Stomach (tissue), 8 donors: ENCODE measurements at regions not wholly inside any gene's neighbourhood (a gene's known extent, or its start where the extent isn't known, plus 50 kb on each side); places are given as distances from the start of the nearest gene placed in this dataset.

Experiments
- DNase-seq, 2 donors: peaks; one replicate each; pipeline versions ENCODE4 v3.0.0 to v3.0.0-alpha.2; 2013 to 2019
- H3K27ac ChIP-seq, 5 donors: fragments of 200-600 bp in 4 of 5; sonication (generic) in 4 of 5; one replicate each; pipeline ENCODE4 v1.5.1; 2013 to 2019; ENCODE audit warnings: mild to moderate bottlenecking in 1 of 5, moderate library complexity in 1 of 5
- H3K27me3 ChIP-seq, 3 donors: fragments of 200-600 bp; sonication (generic); one replicate each; pipeline ENCODE4 v1.5.1; 2017 to 2019; ENCODE audit warnings: mixed run types in 1 of 3
- H3K36me3 ChIP-seq, 4 donors: fragments of 200-600 bp; sonication (generic); 1 replicate in 3 of 4; 2 replicates in 1 of 4; pipeline ENCODE4 v1.5.1; 2016 to 2019
- H3K4me1 ChIP-seq, 4 donors: fragments of 200-600 bp; sonication (generic); one replicate each; pipeline ENCODE4 v1.5.1; 2016 to 2019
- H3K4me3 ChIP-seq, 4 donors: fragments of 200-600 bp; sonication (generic) in 3 of 4; one replicate each; pipeline ENCODE4 v1.5.1; 2016 to 2019; ENCODE audit warnings: mild to moderate bottlenecking in 1 of 4
- H3K9me3 ChIP-seq, 4 donors: fragments of 200-600 bp; sonication (generic); one replicate each; pipeline ENCODE4 v1.5.1; 2016 to 2019
- EP300 ChIP-seq: sonication (generic); formaldehyde crosslinking; IDR thresholded peaks from one replicate; pipeline ENCODE4 v1.6.1; 2017; ENCODE audit warnings: antibody characterized with exemption
- POLR2A ChIP-seq, 4 donors: fragments of 450-650 bp; IDR thresholded peaks; one replicate each; pipeline ENCODE4 v1.6.1; 2016; ENCODE audit warnings: antibody characterized with exemption in 4 of 4, control low read depth in 2 of 4, mild to moderate bottlenecking in 1 of 4, moderate library complexity in 1 of 4
- POLR2AphosphoS5 ChIP-seq, 3 donors: sonication (generic); formaldehyde crosslinking; IDR thresholded peaks; one replicate each; pipeline ENCODE4 v1.6.1; 2016; ENCODE audit warnings: antibody characterized with exemption in 3 of 3
- WGBS, 5 donors: extraction: QIAGEN DNeasy Blood & Tissue Kit in 3 of 5; methylation state at CpG; one replicate each; pipeline versions ENCODE4 v1.1.5 to v1.1.7; 2013 to 2018; 5-methylcytosine and 5-hydroxymethylcytosine counted together
- intact Hi-C: fragments of 100-400 bp; cut with DNase I; formaldehyde crosslinking; loops from one replicate; pipeline ENCODE4 v1.15.1; 2023; ENCODE audit warnings: low total_unique reads
- TF ChIP-seq, protein P1 (sequence below), 7 experiments: fragments of 450-650 bp in 4 of 7; fragments of 200-600 bp in 3 of 7; sonication (generic) in 3 of 7; IDR thresholded peaks; one replicate each; pipeline ENCODE4 v1.5.1; 2016 to 2019; ENCODE audit warnings: antibody characterized with exemption in 7 of 7, control low read depth in 2 of 7, mild to moderate bottlenecking in 1 of 7
- donor health status: healthy with polysubstance abuse.
- donor health status: Bipolar disorder and iron deficiency.
- donor health status: healthy.

DNA sequence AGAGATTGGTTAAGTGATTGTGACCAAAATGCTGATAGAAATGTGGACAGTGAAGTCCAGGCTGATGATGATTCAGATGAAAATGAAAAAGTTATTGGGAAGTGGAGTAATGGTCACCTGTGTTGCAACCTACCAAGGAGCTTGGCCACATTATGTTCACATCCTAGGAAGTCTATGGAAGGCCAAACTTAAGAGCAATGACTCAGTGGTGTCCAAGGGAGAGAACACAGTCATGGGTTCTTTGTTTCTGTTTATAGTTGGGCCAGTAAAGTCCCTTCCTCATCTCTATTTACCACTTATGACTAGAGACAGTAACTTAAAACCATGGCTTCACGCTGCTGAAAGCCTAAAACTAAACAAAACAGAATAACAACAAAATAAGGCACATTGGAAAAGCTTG is 555.3 kb upstream of the DAB2 start:
- H3K36me3 ChIP-seq, result no peaks in the 10 kb centered on the region
- intact Hi-C loops, result no loop called here
- no peaks in the 10 kb centered on the region for H3K27me3 ChIP-seq
- TF ChIP-seq POLR2A (IDR thresholded peaks at IDR 0.05) (no peak), EP300 (no peak), POLR2AphosphoS5 (IDR thresholded peaks at IDR 0.05) (no peak)
- TF ChIP-seq, protein P1, sequence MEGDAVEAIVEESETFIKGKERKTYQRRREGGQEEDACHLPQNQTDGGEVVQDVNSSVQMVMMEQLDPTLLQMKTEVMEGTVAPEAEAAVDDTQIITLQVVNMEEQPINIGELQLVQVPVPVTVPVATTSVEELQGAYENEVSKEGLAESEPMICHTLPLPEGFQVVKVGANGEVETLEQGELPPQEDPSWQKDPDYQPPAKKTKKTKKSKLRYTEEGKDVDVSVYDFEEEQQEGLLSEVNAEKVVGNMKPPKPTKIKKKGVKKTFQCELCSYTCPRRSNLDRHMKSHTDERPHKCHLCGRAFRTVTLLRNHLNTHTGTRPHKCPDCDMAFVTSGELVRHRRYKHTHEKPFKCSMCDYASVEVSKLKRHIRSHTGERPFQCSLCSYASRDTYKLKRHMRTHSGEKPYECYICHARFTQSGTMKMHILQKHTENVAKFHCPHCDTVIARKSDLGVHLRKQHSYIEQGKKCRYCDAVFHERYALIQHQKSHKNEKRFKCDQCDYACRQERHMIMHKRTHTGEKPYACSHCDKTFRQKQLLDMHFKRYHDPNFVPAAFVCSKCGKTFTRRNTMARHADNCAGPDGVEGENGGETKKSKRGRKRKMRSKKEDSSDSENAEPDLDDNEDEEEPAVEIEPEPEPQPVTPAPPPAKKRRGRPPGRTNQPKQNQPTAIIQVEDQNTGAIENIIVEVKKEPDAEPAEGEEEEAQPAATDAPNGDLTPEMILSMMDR (IDR thresholded peaks at IDR 0.05), result no peak
- H3K9me3 ChIP-seq, result no peaks in the 10 kb centered on the region
- no peak for DNase-seq
- 73 to 84% (median 79%) methylated on average over 1 of the region's 1 CpG for WGBS, 5 donors
- H3K27ac ChIP-seq, result no peak overlapping the region
- no peaks in the 10 kb centered on the region for H3K4me1 ChIP-seq
- no peak overlapping the region for H3K4me3 ChIP-seq

- no peaks in the 10 kb centered on the region for H3K36me3 ChIP-seq
- WGBS, 5 donors, result 77 to 90% (median 88%) methylated on average over 3 of the region's 3 CpGs
- H3K27me3 ChIP-seq, result no peaks in the 10 kb centered on the region
- peak in 1 of 2 donors; percentile 27 for DNase-seq
- H3K9me3 ChIP-seq, result no peaks in the 10 kb centered on the region
- no peaks in the 10 kb centered on the region for H3K4me1 ChIP-seq
- intact Hi-C loops, result no loop called here
- TF ChIP-seq POLR2A (IDR thresholded peaks at IDR 0.05) (no peak), POLR2AphosphoS5 (IDR thresholded peaks at IDR 0.05) (no peak), EP300 (no peak)
- TF ChIP-seq, protein P1 (IDR thresholded peaks at IDR 0.05), result no peak
- no peak overlapping the region for H3K27ac ChIP-seq
- H3K4me3 ChIP-seq, result no peak overlapping the region
Observed at GRCh38 chr5:39977066-39977655, 552.4 kb upstream of the DAB2 start.

DNA sequence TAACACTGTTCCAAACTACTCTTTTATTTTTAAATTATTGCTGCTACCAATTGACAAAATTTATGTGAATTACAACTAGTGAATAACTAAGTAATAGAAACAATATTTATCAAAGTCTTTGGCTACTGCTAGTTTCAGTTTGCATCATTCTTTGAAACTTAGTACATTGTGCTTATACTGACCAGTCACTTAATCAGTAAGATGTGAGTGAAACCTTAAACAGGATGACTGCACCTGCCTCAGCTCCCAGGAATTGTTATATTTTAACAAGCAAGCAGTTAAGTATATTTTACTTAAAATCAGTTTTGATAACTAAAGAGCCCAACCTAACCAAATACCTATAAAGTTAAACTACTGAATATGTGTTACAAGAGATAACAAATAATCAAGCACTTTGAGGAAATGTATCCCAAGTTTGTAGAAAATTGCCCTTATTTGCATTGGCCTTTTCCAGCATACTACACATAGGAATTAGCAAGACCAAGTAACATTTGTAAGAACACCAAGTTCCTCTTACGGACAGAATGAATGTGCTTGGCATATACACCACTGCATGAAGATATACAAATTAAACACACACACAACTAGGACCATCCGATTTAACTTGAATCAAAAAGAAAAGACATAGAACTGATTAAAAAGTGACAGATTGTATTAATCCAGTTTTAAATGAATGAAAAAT is 545.5 kb upstream of the DAB2 start:
- Histone ChIP-seq H3K27ac (no peak overlapping the region), H3K27me3 (no peaks in the 10 kb centered on the region), H3K4me3 (no peak overlapping the region), H3K9me3 (no peaks in the 10 kb centered on the region), H3K4me1 (no peaks in the 10 kb centered on the region), H3K36me3 (no peaks in the 10 kb centered on the region)
- no peak for TF ChIP-seq POLR2AphosphoS5 (IDR thresholded peaks at IDR 0.05)
- TF ChIP-seq, protein P1 (IDR thresholded peaks at IDR 0.05), result no peak
- no peak for TF ChIP-seq EP300
- no peak for TF ChIP-seq POLR2A (IDR thresholded peaks at IDR 0.05)
- intact Hi-C loops, result no loop called here
- 55 to 82% (median 60%) methylated on average over 2 of the region's 2 CpGs for WGBS, 5 donors
- no peak for DNase-seq

- intact Hi-C loops, result no loop called here
- TF ChIP-seq POLR2AphosphoS5 (IDR thresholded peaks at IDR 0.05) (no peak), POLR2A (IDR thresholded peaks at IDR 0.05) (no peak), EP300 (no peak)
- TF ChIP-seq, protein P1 (IDR thresholded peaks at IDR 0.05), result no peak
- H3K36me3 ChIP-seq, result no peaks in the 10 kb centered on the region
- H3K27me3 ChIP-seq, result no peaks in the 10 kb centered on the region
- DNase-seq, result peak in 1 of 2 donors; percentile 4
- H3K27ac ChIP-seq, result no peak overlapping the region
- no peaks in the 10 kb centered on the region for H3K9me3 ChIP-seq
- H3K4me3 ChIP-seq, result no peak overlapping the region
- H3K4me1 ChIP-seq, result no peaks in the 10 kb centered on the region
- 62 to 80% (median 67%) methylated on average over 2 of the region's 2 CpGs for WGBS, 5 donors
Observed at GRCh38 chr5:39968381-39968780, 543.6 kb upstream of the DAB2 start.
